ENCODE measurements at regions not wholly inside any gene's neighbourhood (a gene's known extent, or its start where the extent isn't known, plus 50 kb on each side); places are given as distances from the start of the nearest gene placed in this dataset.

- no peak for TF ChIP-seq FOS (IDR thresholded peaks at IDR 0.05; ENCODE audit: low read depth, low read length)
- TF ChIP-seq CTCF (conservative IDR thresholded peaks at IDR 0.05; ENCODE audit: low read depth, low read length), result no peak
- no peak for TF ChIP-seq RAD21 (IDR thresholded peaks at IDR 0.05; ENCODE audit: low read length)
- no peak for TF ChIP-seq RCOR1 (IDR thresholded peaks at IDR 0.05; ENCODE audit: insufficient replicate concordance, low read length)
Measured at GRCh38 chr18:45467293-45467692, 148.0 kb upstream of the SLC14A2 start.

Measured in IMR-90 (cell line).